NCI-H128 (cell line): ENCODE measurements at regions not wholly inside any gene's neighbourhood (a gene's known extent, or its start where the extent isn't known, plus 50 kb on each side); places are given as distances from the start of the nearest gene placed in this dataset.
"Not testable (repeated sequence)": the region's sequence is repeated elsewhere in the genome, so short reads cannot be mapped to it uniquely, and the experiment has no call there.

ENCODE experiments used
- DNase-seq: peaks from one replicate; lab custom pipeline; 2025; ENCODE audit not compliant: unreplicated experiment; lab: John Stamatoyannopoulos, UW

- DNase-seq, result not testable (repeated sequence)
Observed at GRCh38 chr5:92542017-92542416, 1039.0 kb downstream of the NR2F1-AS1 start.

- no peak for DNase-seq
Observed at GRCh38 chr5:92527311-92528078, 1053.5 kb downstream of the NR2F1-AS1 start.

GRCh38 chr5:92525131-92525530 is 1055.9 kb downstream of the NR2F1-AS1 start:
- no peak for DNase-seq

- DNase-seq, result no peak
Observed at GRCh38 chr5:92519811-92520632, 1061.0 kb downstream of the NR2F1-AS1 start.

GRCh38 chr5:92518318-92518904 is 1062.6 kb downstream of the NR2F1-AS1 start:
- DNase-seq, result no peak

GRCh38 chr5:92514896-92515295 is 1066.1 kb downstream of the NR2F1-AS1 start:
- DNase-seq, result no peak

DNA sequence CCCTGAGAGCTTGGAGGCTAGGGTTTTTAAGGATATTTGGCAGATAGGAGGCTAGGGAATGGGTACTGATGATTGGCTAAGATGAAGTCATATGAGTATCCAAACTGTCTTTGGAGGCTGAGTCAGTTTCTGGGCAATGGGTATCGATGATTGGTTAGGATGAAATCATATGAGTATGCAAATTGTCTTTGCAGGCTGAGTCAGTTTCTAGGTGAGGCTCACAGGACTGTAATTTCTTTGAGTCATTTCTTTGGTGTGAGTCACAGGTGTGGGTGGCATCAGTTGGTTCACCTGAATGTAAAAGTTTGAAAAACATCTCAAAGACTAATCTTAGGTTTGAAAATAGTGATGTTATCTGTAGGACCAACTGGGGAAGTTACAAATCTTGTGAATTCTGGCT is 1068.0 kb downstream of the NR2F1-AS1 start:
- DNase-seq, result no peak

DNA sequence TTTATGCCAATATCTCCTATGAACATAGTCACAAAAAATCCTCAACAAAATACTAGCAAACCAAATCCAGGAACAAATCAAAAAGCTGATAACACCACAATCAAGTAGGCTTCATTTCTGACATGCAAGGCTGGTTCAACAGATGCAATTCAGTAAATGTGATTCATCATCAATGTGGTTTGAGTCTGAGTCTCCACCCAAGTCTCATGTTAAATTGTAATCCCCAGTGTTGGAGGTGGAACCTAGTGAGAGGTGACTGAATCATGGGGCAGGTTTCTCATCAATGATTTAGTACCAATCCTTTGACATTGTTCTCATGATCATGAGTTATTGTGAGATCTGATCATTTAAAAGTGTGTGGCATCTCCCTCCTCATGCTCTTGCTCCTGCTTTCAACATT is 1072.7 kb downstream of the NR2F1-AS1 start:
- DNase-seq, result no peak

DNA sequence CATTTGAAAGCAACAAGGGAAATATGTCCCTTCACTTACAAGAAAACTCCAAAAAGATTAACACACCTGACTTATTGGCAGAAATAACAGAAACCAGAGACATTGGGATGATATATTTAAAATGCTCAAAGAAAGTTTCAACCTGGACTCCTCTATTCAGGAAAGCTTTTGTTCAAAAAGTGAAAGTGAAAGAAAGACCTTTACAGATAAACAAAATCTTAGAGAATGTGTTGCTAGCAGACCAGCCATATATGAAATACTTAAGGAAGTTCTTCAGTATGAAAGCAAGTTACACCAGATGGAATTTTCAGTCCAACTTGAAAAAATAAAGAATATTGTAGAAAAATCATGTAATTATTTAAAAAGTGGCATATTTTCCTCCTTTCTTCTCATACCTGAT is 1075.1 kb downstream of the NR2F1-AS1 start:
- no peak for DNase-seq

- no peak for DNase-seq
Observed at GRCh38 chr5:92505145-92505544, 1075.9 kb downstream of the NR2F1-AS1 start.

DNA sequence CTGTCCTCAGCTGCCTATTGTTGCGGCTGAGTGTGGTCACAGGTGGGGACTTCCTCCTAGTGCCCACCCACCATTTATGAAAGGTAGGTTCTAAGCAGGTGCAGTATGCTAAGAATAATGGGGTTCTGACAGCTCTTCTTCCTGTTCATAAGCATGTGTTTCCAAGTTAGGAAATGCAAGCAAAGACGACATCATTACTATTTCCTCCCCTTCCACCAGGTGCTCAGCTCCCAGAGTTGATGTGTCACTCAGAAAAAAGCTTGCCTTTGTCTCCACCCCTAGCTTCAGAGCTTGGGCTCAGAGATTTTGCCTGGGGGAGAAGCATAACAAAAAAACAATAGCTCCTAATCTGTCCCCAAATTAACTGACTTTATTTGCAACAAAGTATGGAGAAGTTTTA is 1076.7 kb downstream of the NR2F1-AS1 start:
- no peak for DNase-seq

DNA sequence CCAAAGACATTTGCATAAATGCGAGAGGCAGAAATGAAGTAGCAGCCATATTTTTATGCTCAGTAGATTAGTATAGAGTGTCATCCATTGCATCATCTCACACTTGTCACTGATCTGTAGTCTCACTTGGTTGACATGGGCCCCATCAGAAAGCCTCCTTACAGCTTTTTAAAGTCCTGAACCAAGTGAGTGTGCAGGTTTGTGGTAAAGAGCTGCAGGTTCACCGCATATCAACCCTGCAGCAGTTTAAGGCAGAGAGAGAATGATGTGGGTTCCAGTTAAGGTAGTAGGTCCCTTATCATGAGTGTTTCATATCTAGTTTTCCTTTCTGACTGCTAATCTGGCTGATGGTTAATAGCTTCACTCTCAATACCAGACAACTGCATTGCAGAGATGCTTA is 1080.3 kb downstream of the NR2F1-AS1 start:
- DNase-seq, result no peak

GRCh38 chr5:92496545-92496944 is 1084.5 kb downstream of the NR2F1-AS1 start:
- no peak for DNase-seq

- DNase-seq, result no peak
Observed at GRCh38 chr5:92494508-92494907, 1086.5 kb downstream of the NR2F1-AS1 start.

DNA sequence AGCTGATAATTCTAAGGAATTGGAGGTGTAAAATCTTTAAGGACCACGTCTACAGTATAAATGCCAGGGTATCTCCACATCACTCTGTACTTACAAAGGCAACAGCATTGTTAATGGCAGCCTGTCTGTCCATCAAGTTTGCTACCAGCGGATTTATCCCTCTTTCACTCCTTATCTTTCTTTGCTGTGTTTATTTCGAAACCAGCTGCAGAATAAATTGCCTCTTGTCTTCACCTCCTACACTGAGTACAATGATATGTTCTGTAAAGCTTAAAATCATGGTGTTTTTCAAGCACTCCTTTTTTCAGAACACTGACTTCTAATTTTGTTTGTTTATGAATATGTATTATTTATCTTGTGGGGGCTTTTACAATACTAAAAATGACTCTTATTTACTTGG is 1088.1 kb downstream of the NR2F1-AS1 start:
- DNase-seq, result no peak

DNA sequence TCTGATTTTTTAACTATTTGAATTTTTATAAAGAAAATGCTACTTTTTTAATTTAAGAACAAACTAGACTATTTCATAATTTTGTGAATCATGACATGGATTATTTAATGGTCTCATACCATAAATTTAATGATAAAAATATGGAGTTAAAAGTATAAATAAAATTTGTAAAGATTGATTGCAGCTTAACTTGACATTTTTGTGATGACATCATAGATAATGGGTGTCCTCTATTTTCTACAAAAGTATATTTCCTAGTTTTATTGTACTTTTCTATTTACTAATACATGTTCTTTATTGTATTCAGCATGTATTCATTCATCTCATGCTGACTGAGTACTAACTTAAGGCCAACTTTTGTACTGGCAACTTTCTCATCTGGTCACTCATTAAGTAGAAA is 1096.5 kb downstream of the NR2F1-AS1 start:
- DNase-seq, result no peak

DNA sequence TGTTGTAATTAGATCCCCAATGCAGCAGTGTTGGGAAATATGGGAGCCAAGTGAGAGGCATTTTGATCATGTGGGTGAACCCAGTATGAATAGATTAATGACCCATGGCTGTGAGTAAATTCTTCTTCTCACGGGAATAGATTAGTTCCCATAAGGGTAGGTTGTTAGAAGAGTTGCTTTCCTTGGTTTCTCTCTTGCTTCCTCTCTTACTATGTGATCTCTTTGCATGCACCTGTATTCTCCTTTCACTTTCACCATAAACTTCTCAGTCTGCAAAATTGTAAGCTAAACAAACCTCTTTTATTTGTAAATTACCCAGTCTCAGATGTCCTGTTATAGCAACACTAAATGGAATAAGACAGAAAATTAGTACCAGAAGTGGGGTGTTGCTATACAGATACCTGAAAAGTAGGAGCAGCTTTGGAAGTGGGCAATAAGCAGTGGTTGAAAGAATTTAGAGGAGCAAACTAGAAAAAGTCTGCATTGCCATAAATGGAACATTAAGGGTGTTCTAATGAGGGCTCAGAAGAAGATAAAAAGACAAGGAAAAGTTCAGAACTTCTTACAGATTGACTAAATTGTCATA is 1090.0 kb upstream of the ARRDC3 start:
- no peak for DNase-seq

GRCh38 chr5:92471861-92472260 is 1088.7 kb upstream of the ARRDC3 start:
- DNase-seq, result no peak

DNA sequence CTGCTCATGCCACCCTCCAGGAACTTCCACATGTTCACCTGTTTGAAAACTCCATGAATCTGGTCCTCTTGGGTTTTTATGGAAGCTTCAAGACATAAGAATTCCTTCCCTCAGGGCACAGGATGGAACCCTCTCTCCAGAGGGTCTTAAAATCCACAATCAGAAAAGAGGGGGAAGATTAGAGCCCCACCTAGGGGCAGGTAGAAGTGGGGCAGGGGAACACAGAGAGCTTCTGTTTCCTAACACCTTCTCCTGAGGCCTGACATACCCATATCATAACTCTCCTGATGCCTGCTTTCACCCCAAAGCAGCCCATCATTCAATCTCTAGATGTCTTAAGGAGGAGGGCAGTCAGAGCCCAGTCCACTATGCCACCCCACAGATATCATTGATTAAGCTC is 1087.7 kb upstream of the ARRDC3 start:
- no peak for DNase-seq

DNA sequence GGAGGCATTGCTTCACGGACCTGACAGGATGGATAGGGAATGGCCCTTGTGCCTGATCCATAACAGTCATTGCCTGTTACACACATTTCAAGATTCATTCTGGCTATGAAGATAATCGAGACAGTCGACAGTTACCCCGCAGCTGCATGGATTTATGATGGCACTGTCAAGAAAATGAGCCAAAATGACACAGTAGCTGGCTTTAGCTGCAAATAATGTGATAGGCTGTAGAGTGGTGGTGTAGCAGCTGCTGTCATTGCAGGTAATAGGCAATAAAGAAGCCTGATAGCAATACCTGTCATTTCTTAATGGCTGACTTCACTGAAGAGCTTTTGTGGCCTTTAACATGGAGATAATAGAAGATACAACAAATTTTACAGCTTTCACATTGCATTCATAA is 1085.2 kb upstream of the ARRDC3 start:
- no peak for DNase-seq

- no peak for DNase-seq
Observed at GRCh38 chr5:92467695-92468094, 1084.6 kb upstream of the ARRDC3 start.

DNA sequence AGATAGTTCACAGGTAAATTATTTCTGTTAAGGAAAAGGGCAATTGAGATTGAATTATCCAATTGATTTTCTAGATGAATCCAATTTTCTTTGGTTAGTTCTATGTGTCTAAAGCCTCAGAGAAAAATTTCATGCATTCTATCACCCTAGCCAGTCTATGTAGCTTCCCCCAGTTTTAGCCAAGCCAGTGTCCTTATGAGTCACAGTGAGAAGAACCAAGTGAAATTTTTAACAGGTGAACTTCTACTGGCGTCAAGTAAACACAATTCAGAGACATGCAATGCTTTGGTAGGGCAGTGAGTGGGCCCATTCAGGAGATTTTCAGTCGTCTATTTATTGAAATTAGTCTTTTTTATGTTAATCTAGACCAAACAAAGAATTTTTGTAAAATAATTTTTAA is 1077.4 kb upstream of the ARRDC3 start:
- no peak for DNase-seq
